ENCODE measurements at regions not wholly inside any gene's neighbourhood (a gene's known extent, or its start where the extent isn't known, plus 50 kb on each side); places are given as distances from the start of the nearest gene placed in this dataset.
A peak's percentile ranks its signal among the peaks of the same experiment; 100 is the strongest.

DNA sequence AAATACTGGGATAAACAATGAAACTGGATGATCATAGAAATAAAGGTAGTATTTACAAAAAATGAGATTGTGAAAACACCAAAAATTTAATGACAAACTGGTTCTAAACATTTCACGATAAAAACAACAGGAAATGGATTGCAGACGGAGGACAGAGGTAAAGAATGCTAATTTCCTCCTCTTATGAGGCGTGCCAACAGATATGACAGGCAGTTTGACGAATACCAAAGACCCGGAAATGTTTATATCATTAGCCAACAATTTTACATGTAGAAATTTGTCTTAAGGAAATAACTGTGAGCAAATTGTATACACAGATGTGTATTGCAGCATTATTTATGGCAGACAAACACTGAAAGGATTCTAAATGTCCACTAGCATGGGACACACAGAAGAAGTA lies 162.0 kb upstream of the MGMT start:
- no peak for FAIRE-seq
- H3K4me3 ChIP-seq (ENCODE audit: low read depth, low read length), result no peak overlapping the region
- peak; percentile 39 for DNase-seq (ENCODE audit: low read depth)

DNA sequence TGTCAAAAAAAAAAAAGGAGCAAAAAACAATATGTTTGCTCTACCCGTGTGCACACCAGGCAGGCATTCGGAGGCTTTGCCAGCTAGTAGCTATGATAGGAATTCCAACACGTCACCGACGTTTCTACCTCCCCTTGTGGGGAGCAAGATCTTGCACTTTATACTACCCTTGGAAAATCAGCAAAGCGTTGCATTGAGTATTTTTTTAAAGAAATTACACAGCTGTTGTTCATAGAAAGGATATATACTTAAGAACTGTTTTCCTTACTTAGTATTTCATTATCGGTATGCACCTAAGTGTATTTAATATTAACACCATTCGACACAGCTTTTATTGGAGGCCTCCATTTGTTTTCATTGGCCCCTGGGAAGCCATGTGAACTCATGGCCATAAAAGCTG lies 159.9 kb upstream of the MGMT start:
- DNase-seq (ENCODE audit: low read depth) (no peak), FAIRE-seq (no peak)
- Histone ChIP-seq H3K4me3 (ENCODE audit: low read depth, low read length) (no peak overlapping the region), H3K27me3 (ENCODE audit: control insufficient read depth, insufficient read depth, low read length) (no peaks in the 10 kb centered on the region), H3K36me3 (ENCODE audit: control insufficient read depth, insufficient read depth, low read length) (no peaks in the 10 kb centered on the region)
- TF ChIP-seq, protein P1, sequence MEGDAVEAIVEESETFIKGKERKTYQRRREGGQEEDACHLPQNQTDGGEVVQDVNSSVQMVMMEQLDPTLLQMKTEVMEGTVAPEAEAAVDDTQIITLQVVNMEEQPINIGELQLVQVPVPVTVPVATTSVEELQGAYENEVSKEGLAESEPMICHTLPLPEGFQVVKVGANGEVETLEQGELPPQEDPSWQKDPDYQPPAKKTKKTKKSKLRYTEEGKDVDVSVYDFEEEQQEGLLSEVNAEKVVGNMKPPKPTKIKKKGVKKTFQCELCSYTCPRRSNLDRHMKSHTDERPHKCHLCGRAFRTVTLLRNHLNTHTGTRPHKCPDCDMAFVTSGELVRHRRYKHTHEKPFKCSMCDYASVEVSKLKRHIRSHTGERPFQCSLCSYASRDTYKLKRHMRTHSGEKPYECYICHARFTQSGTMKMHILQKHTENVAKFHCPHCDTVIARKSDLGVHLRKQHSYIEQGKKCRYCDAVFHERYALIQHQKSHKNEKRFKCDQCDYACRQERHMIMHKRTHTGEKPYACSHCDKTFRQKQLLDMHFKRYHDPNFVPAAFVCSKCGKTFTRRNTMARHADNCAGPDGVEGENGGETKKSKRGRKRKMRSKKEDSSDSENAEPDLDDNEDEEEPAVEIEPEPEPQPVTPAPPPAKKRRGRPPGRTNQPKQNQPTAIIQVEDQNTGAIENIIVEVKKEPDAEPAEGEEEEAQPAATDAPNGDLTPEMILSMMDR (IDR thresholded peaks at IDR 0.05; ENCODE audit: insufficient read depth, low read length, severe bottlenecking), result no peak

More for the DNA sequence above, 162.0 kb upstream of the MGMT start:
- Histone ChIP-seq H3K36me3 (ENCODE audit: control insufficient read depth, insufficient read depth, low read length) (no peaks in the 10 kb centered on the region), H3K27me3 (ENCODE audit: control insufficient read depth, insufficient read depth, low read length) (no peaks in the 10 kb centered on the region)
- TF ChIP-seq, protein P1 (IDR thresholded peaks at IDR 0.05; ENCODE audit: insufficient read depth, low read length, severe bottlenecking), result no peak

DNA sequence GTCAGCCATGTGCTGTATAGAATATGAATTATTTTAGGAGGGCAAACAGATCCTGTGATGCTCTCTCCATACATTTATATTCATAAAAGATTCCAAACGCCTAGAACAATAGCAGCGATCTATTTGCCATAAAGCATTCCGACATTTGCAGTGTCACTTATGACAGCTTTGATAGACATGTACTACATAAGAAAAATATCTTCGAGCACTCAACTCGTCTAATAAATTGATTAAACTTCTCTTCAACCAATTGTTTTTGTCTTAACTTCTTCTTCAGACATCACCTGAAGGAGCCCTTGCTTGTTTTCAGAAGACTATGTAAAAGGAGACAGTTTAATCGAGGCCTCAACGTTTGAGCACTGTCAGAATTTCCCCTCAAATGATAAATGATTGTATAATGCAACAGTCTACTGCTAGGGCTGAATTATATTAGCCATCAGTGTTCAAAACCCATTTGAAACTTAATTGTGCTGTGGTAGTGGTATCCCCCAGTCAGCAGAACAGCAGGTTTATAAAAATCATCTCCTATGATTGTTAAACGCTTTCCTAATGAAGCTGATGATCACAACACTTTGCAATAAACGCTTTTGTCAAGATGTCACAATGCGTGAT lies 158.0 kb upstream of the MGMT start:
- no peak for FAIRE-seq
- no peaks in the 10 kb centered on the region for H3K27me3 ChIP-seq (ENCODE audit: control insufficient read depth, insufficient read depth, low read length)
- TF ChIP-seq, protein P1 (IDR thresholded peaks at IDR 0.05; ENCODE audit: insufficient read depth, low read length, severe bottlenecking), result no peak
- DNase-seq (ENCODE audit: low read depth), result no peak
- H3K36me3 ChIP-seq (ENCODE audit: control insufficient read depth, insufficient read depth, low read length), result no peaks in the 10 kb centered on the region
- no peak overlapping the region for H3K4me3 ChIP-seq (ENCODE audit: low read depth, low read length)

DNA sequence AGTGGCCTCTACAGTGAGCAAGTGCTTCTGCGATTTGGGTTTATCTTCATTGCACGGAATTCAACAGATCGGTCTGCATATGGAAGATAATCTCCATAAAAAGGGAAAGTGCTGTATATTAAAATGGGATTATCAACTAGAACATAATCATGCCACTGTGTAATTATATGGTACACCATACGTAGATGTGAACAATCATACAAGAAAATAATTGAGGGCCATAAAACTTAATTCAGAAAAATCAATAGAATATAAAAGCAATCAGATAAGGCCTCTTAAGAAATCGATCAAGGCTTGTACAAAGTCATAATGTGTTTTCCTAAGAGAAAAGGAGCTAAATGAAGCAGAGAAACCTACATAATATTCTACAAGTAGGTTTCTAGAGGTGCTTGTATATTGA lies 157.5 kb upstream of the MGMT start:
- Histone ChIP-seq H3K36me3 (ENCODE audit: control insufficient read depth, insufficient read depth, low read length) (no peaks in the 10 kb centered on the region), H3K27me3 (ENCODE audit: control insufficient read depth, insufficient read depth, low read length) (no peaks in the 10 kb centered on the region), H3K4me3 (ENCODE audit: low read depth, low read length) (no peak overlapping the region)
- FAIRE-seq (no peak), DNase-seq (ENCODE audit: low read depth) (no peak)
- TF ChIP-seq, protein P1 (IDR thresholded peaks at IDR 0.05; ENCODE audit: insufficient read depth, low read length, severe bottlenecking), result no peak

DNA sequence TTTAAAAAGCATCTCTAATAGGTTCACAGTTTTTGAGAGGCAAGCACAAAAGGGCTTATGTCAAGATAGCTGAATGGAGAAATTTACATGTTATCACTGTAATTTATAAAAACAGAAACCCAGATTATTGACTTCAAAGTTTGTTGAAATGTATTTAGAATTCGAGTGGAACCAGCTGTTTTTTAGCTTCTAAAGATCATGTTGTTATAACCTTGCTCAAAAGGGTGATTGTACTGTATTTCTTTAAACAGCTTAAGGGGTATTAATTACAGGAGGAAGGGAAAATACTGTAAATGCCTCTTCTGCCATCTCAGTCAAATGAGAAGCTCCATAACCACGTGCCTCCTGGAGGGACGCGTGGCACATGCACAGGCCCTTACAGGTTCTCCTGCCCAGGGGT lies 156.2 kb upstream of the MGMT start:
- FAIRE-seq (no peak), DNase-seq (ENCODE audit: low read depth) (no peak)
- Histone ChIP-seq H3K36me3 (ENCODE audit: control insufficient read depth, insufficient read depth, low read length) (no peaks in the 10 kb centered on the region), H3K4me3 (ENCODE audit: low read depth, low read length) (no peak overlapping the region), H3K27me3 (ENCODE audit: control insufficient read depth, insufficient read depth, low read length) (no peaks in the 10 kb centered on the region)
- TF ChIP-seq, protein P1 (IDR thresholded peaks at IDR 0.05; ENCODE audit: insufficient read depth, low read length, severe bottlenecking), result no peak

DNA sequence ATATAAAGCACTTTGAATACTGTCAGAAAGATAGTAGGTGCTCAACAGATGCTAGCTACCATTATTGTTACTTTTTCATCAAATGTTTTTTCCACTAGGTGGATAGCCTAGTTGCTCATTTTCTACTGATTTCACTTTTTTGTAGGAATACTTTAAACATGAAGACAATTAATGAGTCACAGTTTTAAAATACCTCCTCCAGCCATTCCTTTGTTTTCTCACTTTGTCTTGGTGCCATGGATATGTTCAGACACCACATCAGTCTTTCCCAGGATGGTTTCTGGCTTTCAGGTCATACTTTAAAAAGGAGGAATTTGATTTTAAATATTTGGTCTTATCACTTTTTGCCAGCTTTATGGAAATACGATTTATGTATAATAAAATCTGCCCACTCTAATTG lies 147.1 kb upstream of the MGMT start:
- no peak for DNase-seq (ENCODE audit: low read depth)
- Histone ChIP-seq H3K36me3 (ENCODE audit: control insufficient read depth, insufficient read depth, low read length) (no peaks in the 10 kb centered on the region), H3K27me3 (ENCODE audit: control insufficient read depth, insufficient read depth, low read length) (no peaks in the 10 kb centered on the region), H3K4me3 (ENCODE audit: low read depth, low read length) (no peak overlapping the region)
- no peak for FAIRE-seq
- TF ChIP-seq, protein P1 (IDR thresholded peaks at IDR 0.05; ENCODE audit: insufficient read depth, low read length, severe bottlenecking), result no peak

Measured in bronchial epithelial cell (primary cell).